ENCODE measurements at regions not wholly inside any gene's neighbourhood (a gene's known extent, or its start where the extent isn't known, plus 50 kb on each side); places are given as distances from the start of the nearest gene placed in this dataset.

- no peak overlapping the region for H3K27ac ChIP-seq (ENCODE audit: insufficient read depth, low read depth, low read length, poor library complexity, severe bottlenecking)
- peaks cover 4% of the 10 kb centered on the region for H3K4me1 ChIP-seq (ENCODE audit: control insufficient read depth, insufficient read depth, low read length)
- no peaks in the 10 kb centered on the region for H3K9me3 ChIP-seq (ENCODE audit: control insufficient read depth, low read length)
- no peaks in the 10 kb centered on the region for H3K27me3 ChIP-seq (ENCODE audit: control insufficient read depth, insufficient read depth, low read length, poor library complexity, severe bottlenecking)
- H3K4me3 ChIP-seq (ENCODE audit: insufficient read depth, low read depth, low read length), result no peak overlapping the region
- H3K36me3 ChIP-seq (ENCODE audit: control insufficient read depth, insufficient read depth, low read length), result no peaks in the 10 kb centered on the region
- 90 to 93% methylated on average over 4 of the region's 4 CpGs for WGBS, 2 experiments
These were observed 89.5 kb upstream of the SNRPN start for GRCh38 chr15:24865303-24865702.

- Histone ChIP-seq H3K9me3 (ENCODE audit: control insufficient read depth, low read length) (peaks cover 4% of the 10 kb centered on the region), H3K4me1 (ENCODE audit: control insufficient read depth, insufficient read depth, low read length) (no peaks in the 10 kb centered on the region), H3K36me3 (ENCODE audit: control insufficient read depth, insufficient read depth, low read length) (no peaks in the 10 kb centered on the region), H3K4me3 (ENCODE audit: insufficient read depth, low read depth, low read length) (no peak overlapping the region), H3K27ac (ENCODE audit: insufficient read depth, low read depth, low read length, poor library complexity, severe bottlenecking) (no peak overlapping the region), H3K27me3 (ENCODE audit: control insufficient read depth, insufficient read depth, low read length, poor library complexity, severe bottlenecking) (no peaks in the 10 kb centered on the region)
- 78 to 79% methylated on average over 7 of the region's 7 CpGs for WGBS, 2 experiments
These were observed 77.6 kb upstream of the SNRPN start for GRCh38 chr15:24877174-24877573.

- WGBS, 2 experiments, result 91 to 92% methylated on average over 37 of the region's 37 CpGs
- Histone ChIP-seq H3K4me1 (ENCODE audit: control insufficient read depth, insufficient read depth, low read length) (no peaks in the 10 kb centered on the region), H3K4me3 (ENCODE audit: insufficient read depth, low read depth, low read length) (no peak overlapping the region)
These were observed 76.6 kb upstream of the SNRPN start for GRCh38 chr15:24878153-24878552.

GRCh38 chr15:24879492-24879891 lies 75.3 kb upstream of the SNRPN start:
- H3K27ac ChIP-seq (ENCODE audit: insufficient read depth, low read depth, low read length, poor library complexity, severe bottlenecking), result no peak overlapping the region
- no peaks in the 10 kb centered on the region for H3K27me3 ChIP-seq (ENCODE audit: control insufficient read depth, insufficient read depth, low read length, poor library complexity, severe bottlenecking)
- 72 to 80% methylated on average over 2 of the region's 2 CpGs for WGBS, 2 experiments
- no peaks in the 10 kb centered on the region for H3K4me1 ChIP-seq (ENCODE audit: control insufficient read depth, insufficient read depth, low read length)
- peaks cover 4% of the 10 kb centered on the region for H3K9me3 ChIP-seq (ENCODE audit: control insufficient read depth, low read length)
- H3K4me3 ChIP-seq (ENCODE audit: insufficient read depth, low read depth, low read length), result no peak overlapping the region
- no peaks in the 10 kb centered on the region for H3K36me3 ChIP-seq (ENCODE audit: control insufficient read depth, insufficient read depth, low read length)

More at GRCh38 chr15:24878153-24878552, 76.6 kb upstream of the SNRPN start:
- Histone ChIP-seq H3K27me3 (ENCODE audit: control insufficient read depth, insufficient read depth, low read length, poor library complexity, severe bottlenecking) (no peaks in the 10 kb centered on the region), H3K27ac (ENCODE audit: insufficient read depth, low read depth, low read length, poor library complexity, severe bottlenecking) (no peak overlapping the region), H3K36me3 (ENCODE audit: control insufficient read depth, insufficient read depth, low read length) (no peaks in the 10 kb centered on the region), H3K9me3 (ENCODE audit: control insufficient read depth, low read length) (peaks cover 4% of the 10 kb centered on the region)

GRCh38 chr15:24880663-24881062 lies 74.1 kb upstream of the SNRPN start:
- Histone ChIP-seq H3K27ac (ENCODE audit: insufficient read depth, low read depth, low read length, poor library complexity, severe bottlenecking) (no peak overlapping the region), H3K27me3 (ENCODE audit: control insufficient read depth, insufficient read depth, low read length, poor library complexity, severe bottlenecking) (no peaks in the 10 kb centered on the region), H3K4me3 (ENCODE audit: insufficient read depth, low read depth, low read length) (no peak overlapping the region), H3K9me3 (ENCODE audit: control insufficient read depth, low read length) (peaks cover 4% of the 10 kb centered on the region), H3K36me3 (ENCODE audit: control insufficient read depth, insufficient read depth, low read length) (no peaks in the 10 kb centered on the region), H3K4me1 (ENCODE audit: control insufficient read depth, insufficient read depth, low read length) (no peaks in the 10 kb centered on the region)
- WGBS, 2 experiments, result 83 to 87% methylated on average over 8 of the region's 8 CpGs

GRCh38 chr15:24886538-24886937 lies 68.2 kb upstream of the SNRPN start:
- Histone ChIP-seq H3K27ac (ENCODE audit: insufficient read depth, low read depth, low read length, poor library complexity, severe bottlenecking) (no peak overlapping the region), H3K36me3 (ENCODE audit: control insufficient read depth, insufficient read depth, low read length) (no peaks in the 10 kb centered on the region), H3K4me3 (ENCODE audit: insufficient read depth, low read depth, low read length) (no peak overlapping the region), H3K27me3 (ENCODE audit: control insufficient read depth, insufficient read depth, low read length, poor library complexity, severe bottlenecking) (no peaks in the 10 kb centered on the region), H3K4me1 (ENCODE audit: control insufficient read depth, insufficient read depth, low read length) (no peaks in the 10 kb centered on the region), H3K9me3 (ENCODE audit: control insufficient read depth, low read length) (no peaks in the 10 kb centered on the region)
- WGBS, 2 experiments, result 74 to 83% methylated on average over 3 of the region's 3 CpGs

- Histone ChIP-seq H3K27ac (ENCODE audit: insufficient read depth, low read depth, low read length, poor library complexity, severe bottlenecking) (peak overlapping the region; percentile 37), H3K36me3 (ENCODE audit: control insufficient read depth, insufficient read depth, low read length) (no peaks in the 10 kb centered on the region), H3K27me3 (ENCODE audit: control insufficient read depth, insufficient read depth, low read length, poor library complexity, severe bottlenecking) (no peaks in the 10 kb centered on the region), H3K4me3 (ENCODE audit: insufficient read depth, low read depth, low read length) (no peak overlapping the region), H3K4me1 (ENCODE audit: control insufficient read depth, insufficient read depth, low read length) (no peaks in the 10 kb centered on the region), H3K9me3 (ENCODE audit: control insufficient read depth, low read length) (no peaks in the 10 kb centered on the region)
- WGBS, 2 experiments, result 46 to 47% methylated on average over 7 of the region's 8 CpGs
These were observed 56.0 kb upstream of the SNRPN start for GRCh38 chr15:24898715-24899272.

- no peak overlapping the region for H3K27ac ChIP-seq (ENCODE audit: insufficient read depth, low read depth, low read length, poor library complexity, severe bottlenecking)
- H3K9me3 ChIP-seq (ENCODE audit: control insufficient read depth, low read length), result no peaks in the 10 kb centered on the region
- WGBS, 2 experiments, result 76 to 85% methylated on average over 3 of the region's 3 CpGs
- H3K36me3 ChIP-seq (ENCODE audit: control insufficient read depth, insufficient read depth, low read length), result no peaks in the 10 kb centered on the region
- no peaks in the 10 kb centered on the region for H3K27me3 ChIP-seq (ENCODE audit: control insufficient read depth, insufficient read depth, low read length, poor library complexity, severe bottlenecking)
- no peaks in the 10 kb centered on the region for H3K4me1 ChIP-seq (ENCODE audit: control insufficient read depth, insufficient read depth, low read length)
- H3K4me3 ChIP-seq (ENCODE audit: insufficient read depth, low read depth, low read length), result no peak overlapping the region
These were observed 55.4 kb upstream of the SNRPN start for GRCh38 chr15:24899367-24899766.

GRCh38 chr15:24899795-24900194 lies 55.0 kb upstream of the SNRPN start:
- no peaks in the 10 kb centered on the region for H3K9me3 ChIP-seq (ENCODE audit: control insufficient read depth, low read length)
- H3K36me3 ChIP-seq (ENCODE audit: control insufficient read depth, insufficient read depth, low read length), result no peaks in the 10 kb centered on the region
- WGBS, 2 experiments, result 60 to 72% methylated on average over 2 of the region's 2 CpGs
- no peaks in the 10 kb centered on the region for H3K4me1 ChIP-seq (ENCODE audit: control insufficient read depth, insufficient read depth, low read length)
- H3K27ac ChIP-seq (ENCODE audit: insufficient read depth, low read depth, low read length, poor library complexity, severe bottlenecking), result no peak overlapping the region
- H3K27me3 ChIP-seq (ENCODE audit: control insufficient read depth, insufficient read depth, low read length, poor library complexity, severe bottlenecking), result no peaks in the 10 kb centered on the region
- no peak overlapping the region for H3K4me3 ChIP-seq (ENCODE audit: insufficient read depth, low read depth, low read length)

- H3K4me1 ChIP-seq (ENCODE audit: control insufficient read depth, insufficient read depth, low read length), result no peaks in the 10 kb centered on the region
- no peaks in the 10 kb centered on the region for H3K9me3 ChIP-seq (ENCODE audit: control insufficient read depth, low read length)
- H3K4me3 ChIP-seq (ENCODE audit: insufficient read depth, low read depth, low read length), result no peak overlapping the region
- WGBS, 2 experiments, result 86 to 90% methylated on average over 3 of the region's 3 CpGs
- H3K36me3 ChIP-seq (ENCODE audit: control insufficient read depth, insufficient read depth, low read length), result no peaks in the 10 kb centered on the region
- no peaks in the 10 kb centered on the region for H3K27me3 ChIP-seq (ENCODE audit: control insufficient read depth, insufficient read depth, low read length, poor library complexity, severe bottlenecking)
- no peak overlapping the region for H3K27ac ChIP-seq (ENCODE audit: insufficient read depth, low read depth, low read length, poor library complexity, severe bottlenecking)
These were observed 53.4 kb upstream of the SNRPN start for GRCh38 chr15:24901409-24901808.
